ENCODE measurements at regions not wholly inside any gene's neighbourhood (a gene's known extent, or its start where the extent isn't known, plus 50 kb on each side); places are given as distances from the start of the nearest gene placed in this dataset.

GRCh38 chr13:43983373-43983772 lies 103.7 kb downstream of the LACC1 start:
- Histone ChIP-seq H3K27ac (no peak overlapping the region), H3K27me3 (peaks cover 1% of the 10 kb centered on the region), H3K9me3 (no peaks in the 10 kb centered on the region), H3K4me3 (no peak overlapping the region), H3K36me3 (no peaks in the 10 kb centered on the region), H3K4me1 (peaks cover 0 to 3% (median 0%) of the 10 kb centered on the region in 4 donors)
- intact Hi-C loops (cut with DNase I; ENCODE audit: low total_unique reads) (loop anchor here (2.0 kb wide), 1 partner anchor 51 kb away; no protein-coding TSS in a partner anchor), in situ Hi-C loops (cut with MboI; ENCODE audit: low pct_ligation_motif_present in 1 of 4, low pct_unique_long_range_greater_than_20kb in 1 of 4, low sequenced_read_pairs in 3 of 4) (no loop called here)
- no peak for DNase-seq
- no peak for TF ChIP-seq POLR2A (IDR thresholded peaks at IDR 0.05)
- no peak for TF ChIP-seq POLR2AphosphoS5 (IDR thresholded peaks at IDR 0.05)
- TF ChIP-seq EP300 (IDR thresholded peaks at IDR 0.05; ENCODE audit: low read depth): no peak
- no peak for TF ChIP-seq CTCF (IDR thresholded peaks at IDR 0.05)
- 85% methylated on average over 7 of the region's 7 CpGs for WGBS, 2 donors (ENCODE audit: low coverage in 1 of 2)

GRCh38 chr13:43984292-43984691 lies 104.6 kb downstream of the LACC1 start:
- H3K4me1 ChIP-seq: peaks cover 0 to 3% (median 0%) of the 10 kb centered on the region in 4 donors
- intact Hi-C loops (cut with DNase I; ENCODE audit: low total_unique reads): no loop called here
- no peaks in the 10 kb centered on the region for H3K36me3 ChIP-seq
- no peak overlapping the region for H3K4me3 ChIP-seq
- H3K27me3 ChIP-seq: no peaks in the 10 kb centered on the region
- DNase-seq: no peak
- in situ Hi-C loops (cut with MboI; ENCODE audit: low pct_ligation_motif_present in 1 of 4, low pct_unique_long_range_greater_than_20kb in 1 of 4, low sequenced_read_pairs in 3 of 4): no loop called here
- H3K27ac ChIP-seq: no peak overlapping the region
- no peaks in the 10 kb centered on the region for H3K9me3 ChIP-seq
- TF ChIP-seq POLR2A (IDR thresholded peaks at IDR 0.05) (no peak), CTCF (IDR thresholded peaks at IDR 0.05) (no peak), EP300 (IDR thresholded peaks at IDR 0.05; ENCODE audit: low read depth) (no peak), POLR2AphosphoS5 (IDR thresholded peaks at IDR 0.05) (no peak)
- WGBS, 2 donors (ENCODE audit: low coverage in 1 of 2): 88 to 91% methylated on average over 2 of the region's 2 CpGs

- DNase-seq: no peak
- TF ChIP-seq EP300 (IDR thresholded peaks at IDR 0.05; ENCODE audit: low read depth) (no peak), POLR2A (IDR thresholded peaks at IDR 0.05) (no peak), CTCF (IDR thresholded peaks at IDR 0.05) (no peak), POLR2AphosphoS5 (IDR thresholded peaks at IDR 0.05) (no peak)
- H3K9me3 ChIP-seq: no peaks in the 10 kb centered on the region
- no peak overlapping the region for H3K4me3 ChIP-seq
- no peaks in the 10 kb centered on the region for H3K36me3 ChIP-seq
- 61% methylated on average over 4 to 5 of the region's 5 CpGs for WGBS, 2 donors (ENCODE audit: low coverage in 1 of 2)
- intact Hi-C loops (cut with DNase I; ENCODE audit: low total_unique reads): no loop called here
- no peak overlapping the region for H3K27ac ChIP-seq
- peaks cover 0 to 3% (median 0%) of the 10 kb centered on the region in 4 donors for H3K4me1 ChIP-seq
- H3K27me3 ChIP-seq: no peaks in the 10 kb centered on the region
- in situ Hi-C loops (cut with MboI; ENCODE audit: low pct_ligation_motif_present in 1 of 4, low pct_unique_long_range_greater_than_20kb in 1 of 4, low sequenced_read_pairs in 3 of 4): no loop called here
Observed at GRCh38 chr13:43985422-43986072, 105.8 kb downstream of the LACC1 start.

GRCh38 chr13:43986421-43986981 lies 106.8 kb downstream of the LACC1 start:
- WGBS, 2 donors (ENCODE audit: low coverage in 1 of 2): 53 to 81% methylated on average over 3 of the region's 3 CpGs
- Histone ChIP-seq H3K4me3 (no peak overlapping the region), H3K27me3 (no peaks in the 10 kb centered on the region), H3K4me1 (peaks cover 0 to 3% (median 0%) of the 10 kb centered on the region in 4 donors), H3K27ac (no peak overlapping the region), H3K36me3 (no peaks in the 10 kb centered on the region), H3K9me3 (no peaks in the 10 kb centered on the region)
- in situ Hi-C loops (cut with MboI; ENCODE audit: low pct_ligation_motif_present in 1 of 4, low pct_unique_long_range_greater_than_20kb in 1 of 4, low sequenced_read_pairs in 3 of 4): no loop called here
- TF ChIP-seq POLR2A (IDR thresholded peaks at IDR 0.05): no peak
- no peak for TF ChIP-seq EP300 (IDR thresholded peaks at IDR 0.05; ENCODE audit: low read depth)
- TF ChIP-seq CTCF (IDR thresholded peaks at IDR 0.05): no peak
- TF ChIP-seq POLR2AphosphoS5 (IDR thresholded peaks at IDR 0.05): no peak
- intact Hi-C loops (cut with DNase I; ENCODE audit: low total_unique reads): no loop called here
- no peak for DNase-seq

All from transverse colon (tissue), 4 donors.